GM19328 (cell line): ENCODE measurements at regions not wholly inside any gene's neighbourhood (a gene's known extent, or its start where the extent isn't known, plus 50 kb on each side); places are given as distances from the start of the nearest gene placed in this dataset.
"Not testable (repeated sequence)": the region's sequence is repeated elsewhere in the genome, so short reads cannot be mapped to it uniquely, and the experiment has no call there.

Source experiments
- ATAC-seq: cut with Tn5 transposase; IDR thresholded peaks from one replicate; pipeline ENCODE4 v1.9.1; 2021; ENCODE audit warnings: mild to moderate bottlenecking, moderate library complexity; ENCODE audit not compliant: unreplicated experiment

- no peak for ATAC-seq
These were observed 426.7 kb downstream of the KLHL13 start for GRCh38 chrX:117689956-117690355.

GRCh38 chrX:117680286-117680685 is 436.3 kb downstream of the KLHL13 start:
- no peak for ATAC-seq

GRCh38 chrX:117653396-117653795 is 463.2 kb downstream of the KLHL13 start:
- ATAC-seq: no peak

DNA sequence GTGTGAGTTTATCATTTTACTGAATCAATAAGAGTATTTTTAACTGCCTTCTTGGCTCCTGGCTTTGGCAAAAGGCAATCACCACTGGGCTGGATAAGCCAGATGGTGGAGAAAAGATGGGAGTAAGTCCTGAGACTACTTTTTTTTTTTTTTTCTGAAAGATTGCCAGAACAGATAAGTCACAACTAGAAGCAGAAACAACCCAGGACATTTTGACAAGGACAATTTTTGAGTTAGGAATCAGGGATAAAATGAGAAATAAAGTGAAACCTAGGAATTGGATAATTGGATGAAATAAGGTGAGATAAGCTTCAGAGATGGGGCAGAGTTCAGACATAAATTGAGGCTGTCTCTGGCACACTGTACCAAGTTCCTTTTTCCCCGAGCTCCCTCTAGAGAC is 471.0 kb downstream of the KLHL13 start:
- ATAC-seq: no peak

GRCh38 chrX:117641913-117642656 is 474.5 kb downstream of the KLHL13 start:
- ATAC-seq: no peak

- ATAC-seq: no peak
These were observed 479.8 kb downstream of the KLHL13 start for GRCh38 chrX:117636826-117637225.

DNA sequence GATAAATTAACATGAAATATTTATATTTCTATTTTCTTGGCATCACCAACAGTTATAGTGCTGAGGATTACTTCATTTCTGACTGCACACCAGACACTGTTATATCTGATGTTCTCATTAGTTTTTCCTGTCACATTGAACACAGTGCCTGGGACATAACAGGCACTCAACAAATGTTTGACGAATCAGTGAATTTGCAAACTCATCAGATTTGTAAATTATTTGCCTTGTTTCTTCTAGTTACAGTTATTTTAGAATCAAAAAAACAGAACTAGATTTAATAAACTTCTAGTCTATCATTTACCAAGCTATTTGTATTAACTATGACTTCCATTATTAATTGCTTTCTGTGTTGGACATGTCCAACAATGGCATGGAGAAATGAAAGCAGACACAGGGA is 483.3 kb downstream of the KLHL13 start:
- no peak for ATAC-seq

GRCh38 chrX:117628381-117628780 is 488.2 kb downstream of the KLHL13 start:
- no peak for ATAC-seq

GRCh38 chrX:117610806-117611205 is 505.8 kb downstream of the KLHL13 start:
- ATAC-seq: no peak

- ATAC-seq: no peak
These were observed 506.6 kb downstream of the KLHL13 start for GRCh38 chrX:117610049-117610448.

DNA sequence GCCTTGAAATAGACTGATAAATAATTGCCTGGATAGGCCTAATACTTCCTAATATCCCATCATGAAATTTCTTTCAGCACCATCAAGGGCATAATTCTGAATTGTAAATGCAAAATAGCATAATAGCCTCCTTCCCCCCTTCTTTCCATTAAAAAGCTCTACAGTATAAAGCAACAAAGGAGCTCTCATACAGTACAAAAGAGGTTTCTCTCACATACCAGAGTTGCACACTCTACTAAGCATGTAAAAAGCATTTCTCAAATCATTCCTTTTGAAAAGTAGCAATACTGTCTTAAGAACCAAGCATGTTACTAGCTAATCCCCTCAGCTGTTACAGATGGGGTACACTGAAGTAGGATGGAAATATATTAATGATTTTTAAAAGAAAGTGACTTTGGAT is 509.0 kb downstream of the KLHL13 start:
- no peak for ATAC-seq

DNA sequence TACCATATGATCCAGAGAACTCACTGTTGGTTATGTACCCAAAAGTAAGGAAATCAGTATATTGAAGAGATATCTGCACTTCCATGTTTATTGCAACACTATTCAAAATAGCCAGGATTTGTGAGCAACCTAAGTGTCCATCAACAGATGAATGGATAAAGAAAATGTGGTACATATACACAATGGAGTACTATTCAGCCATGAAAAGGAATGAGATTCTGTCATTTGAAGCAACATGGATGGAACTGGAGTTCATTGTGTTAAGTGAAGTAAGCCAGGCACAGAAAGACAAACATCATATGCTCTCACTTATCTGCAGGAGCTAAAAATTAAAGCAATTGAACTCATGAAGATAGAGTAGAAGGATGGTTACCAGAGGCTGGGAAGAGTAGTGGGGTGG is 510.5 kb downstream of the KLHL13 start:
- not testable (repeated sequence) for ATAC-seq

- ATAC-seq: no peak
These were observed 546.5 kb downstream of the KLHL13 start for GRCh38 chrX:117570160-117570559.

DNA sequence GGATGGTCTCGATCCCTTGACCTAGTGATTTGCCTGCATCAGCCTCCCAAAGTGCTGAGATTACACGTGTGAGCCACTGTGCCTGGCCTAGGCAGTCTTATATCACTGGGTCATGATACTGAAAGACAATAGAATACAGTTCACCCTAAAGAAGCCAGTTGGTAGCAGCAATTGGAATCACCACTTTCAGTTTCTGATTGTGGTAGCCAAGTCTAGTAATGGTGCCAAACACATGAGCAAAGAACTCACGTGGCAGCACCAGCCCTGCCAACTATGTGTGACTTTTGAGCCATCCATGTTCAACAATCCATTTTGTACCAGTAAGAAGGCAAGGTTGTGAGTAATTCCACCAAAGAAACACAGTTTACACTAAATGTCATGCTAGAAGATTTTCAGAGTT is 548.4 kb downstream of the KLHL13 start:
- no peak for ATAC-seq

- ATAC-seq: no peak
These were observed 572.7 kb downstream of the KLHL13 start for GRCh38 chrX:117543885-117544284.

DNA sequence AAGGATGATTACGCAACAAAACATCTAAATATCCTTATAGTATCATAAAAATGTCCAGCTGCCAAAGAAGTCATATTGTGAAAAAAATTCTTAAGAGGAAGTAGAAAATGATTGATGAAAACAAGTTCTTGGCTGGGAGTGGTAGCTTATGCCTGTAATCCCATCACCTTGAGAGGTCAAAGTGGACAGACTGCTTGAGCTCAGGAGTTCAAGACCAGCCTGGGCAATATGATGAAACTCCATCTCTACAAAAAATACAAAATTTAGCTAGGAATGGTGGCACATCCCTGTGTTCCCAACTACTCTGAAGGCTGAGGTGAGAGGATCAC is 577.6 kb downstream of the KLHL13 start:
- ATAC-seq: no peak

- no peak for ATAC-seq
These were observed 578.2 kb downstream of the KLHL13 start for GRCh38 chrX:117538178-117539089.

DNA sequence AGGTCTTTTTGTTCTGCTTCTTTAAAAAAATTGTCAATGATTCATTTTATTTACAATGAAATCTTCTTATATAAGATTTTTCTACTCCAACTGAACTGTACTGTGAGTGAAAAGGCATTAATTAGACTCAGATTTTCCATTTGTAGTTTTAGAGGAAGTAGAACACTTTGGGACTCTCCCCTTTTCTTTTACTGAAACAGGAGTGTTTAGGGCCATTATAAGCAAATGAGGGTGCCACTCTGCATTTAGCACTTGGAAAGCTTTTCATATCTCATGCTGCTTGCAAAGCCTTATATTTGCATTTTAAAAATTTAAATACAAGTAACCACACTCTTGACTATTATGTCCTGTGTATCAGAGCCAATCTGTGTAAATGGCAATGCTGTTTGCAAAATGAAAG is 584.3 kb downstream of the KLHL13 start:
- no peak for ATAC-seq

GRCh38 chrX:117522725-117523700 is 593.6 kb downstream of the KLHL13 start:
- ATAC-seq: no peak

DNA sequence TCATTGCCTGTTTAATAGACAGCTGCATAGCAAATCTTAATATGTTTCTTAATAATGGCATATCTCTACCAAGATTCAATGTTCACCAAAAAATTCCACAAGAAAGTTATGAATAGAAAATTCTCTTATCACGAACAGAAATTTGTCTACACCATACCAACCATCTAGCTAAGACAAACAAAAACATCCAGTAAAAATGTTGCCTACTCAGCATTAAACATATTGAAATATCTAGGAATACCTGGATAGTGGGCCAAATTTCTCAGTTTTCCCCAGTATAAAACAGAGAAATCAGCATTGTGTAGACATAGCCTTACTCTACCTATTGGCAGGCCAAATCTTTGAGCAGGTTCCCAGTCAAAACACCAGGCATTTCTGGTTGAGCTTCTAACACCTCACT is 598.6 kb downstream of the KLHL13 start:
- no peak for ATAC-seq

- ATAC-seq: no peak
These were observed 605.2 kb downstream of the KLHL13 start for GRCh38 chrX:117511379-117511778.
